Right renal pelvis (tissue), 4 donors: ENCODE measurements at regions not wholly inside any gene's neighbourhood (a gene's known extent, or its start where the extent isn't known, plus 50 kb on each side); places are given as distances from the start of the nearest gene placed in this dataset.
"Not testable (repeated sequence)": the region's sequence is repeated elsewhere in the genome, so short reads cannot be mapped to it uniquely, and the experiment has no call there.

Experiments
- DNase-seq, 4 donors: peaks; one replicate each; pipeline ENCODE4 v3.0.0-alpha.2; 2013; ENCODE audit warnings: low read depth in 4 of 4, low spot score in 3 of 4, missing footprints in 1 of 4

GRCh38 chr4:107332656-107333055 is 296.5 kb upstream of the DKK2 start:
- not testable (repeated sequence) for DNase-seq

- no peak for DNase-seq
These were observed 294.8 kb upstream of the DKK2 start for GRCh38 chr4:107330916-107331315.

- DNase-seq = no peak
These were observed 283.3 kb upstream of the DKK2 start for GRCh38 chr4:107319386-107319785.

DNA sequence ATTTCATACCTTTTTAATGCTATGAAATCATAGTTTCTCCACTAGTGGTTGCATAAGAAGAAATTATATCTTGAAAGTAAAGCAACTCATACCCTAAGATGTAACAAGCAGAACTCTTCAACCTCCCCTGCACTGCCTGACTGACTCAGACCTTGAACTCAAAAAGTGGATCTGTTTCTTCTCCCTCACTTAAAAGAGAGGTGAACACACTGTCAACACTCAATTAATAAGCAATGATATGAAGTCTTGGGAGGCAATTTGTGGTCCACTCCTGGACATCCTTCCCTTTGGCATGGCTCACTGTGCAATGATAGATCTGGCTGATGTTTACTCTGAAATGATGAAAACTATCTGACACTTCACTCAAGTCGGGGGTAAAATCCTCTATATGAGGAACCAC is 282.0 kb upstream of the DKK2 start:
- DNase-seq = no peak

- DNase-seq = no peak
These were observed 281.5 kb upstream of the DKK2 start for GRCh38 chr4:107317611-107318010.

GRCh38 chr4:107315584-107315983 is 279.5 kb upstream of the DKK2 start:
- DNase-seq = no peak

DNA sequence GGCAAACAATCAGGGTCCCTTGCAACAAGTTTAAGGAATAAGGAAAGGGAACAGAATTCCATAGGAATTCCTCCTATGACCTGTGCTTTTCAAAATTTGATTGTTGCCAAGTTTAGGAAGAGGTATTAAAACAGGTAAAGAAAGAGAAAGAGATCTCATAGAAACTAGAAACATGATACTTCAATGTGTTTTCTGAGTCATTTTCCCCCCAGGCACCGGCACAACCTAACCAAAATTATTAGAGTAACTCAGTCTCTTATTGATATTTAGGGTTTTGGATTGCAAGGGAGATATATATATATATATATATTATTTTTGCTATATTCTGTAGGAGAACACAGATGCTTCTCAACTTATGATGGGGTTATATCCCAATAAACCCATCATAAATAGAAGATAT is 278.0 kb upstream of the DKK2 start:
- DNase-seq = no peak

- no peak for DNase-seq
These were observed 276.3 kb upstream of the DKK2 start for GRCh38 chr4:107312366-107312765.

GRCh38 chr4:107304699-107305286 is 268.7 kb upstream of the DKK2 start:
- DNase-seq = no peak

GRCh38 chr4:107299646-107300045 is 263.5 kb upstream of the DKK2 start:
- no peak for DNase-seq

DNA sequence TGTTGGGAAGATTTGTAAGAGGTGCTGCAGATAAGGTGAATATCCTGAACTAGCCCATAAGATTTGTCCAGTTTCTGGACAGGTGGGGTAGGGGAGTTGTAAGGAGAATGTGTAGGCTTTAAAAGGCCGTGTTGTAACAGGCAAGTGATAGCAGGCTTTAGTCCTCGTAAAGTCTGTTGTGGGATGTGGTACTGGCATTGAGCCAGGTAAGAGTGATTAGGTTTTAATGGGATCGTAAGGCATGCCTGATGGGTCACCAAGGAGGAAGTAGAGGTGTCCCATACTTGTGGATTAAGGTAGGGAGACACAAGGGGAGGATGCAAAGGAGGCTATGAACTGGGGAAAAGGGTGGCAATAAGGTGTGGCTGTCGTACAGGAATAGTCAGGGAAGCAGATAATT is 256.9 kb upstream of the DKK2 start:
- no peak for DNase-seq

DNA sequence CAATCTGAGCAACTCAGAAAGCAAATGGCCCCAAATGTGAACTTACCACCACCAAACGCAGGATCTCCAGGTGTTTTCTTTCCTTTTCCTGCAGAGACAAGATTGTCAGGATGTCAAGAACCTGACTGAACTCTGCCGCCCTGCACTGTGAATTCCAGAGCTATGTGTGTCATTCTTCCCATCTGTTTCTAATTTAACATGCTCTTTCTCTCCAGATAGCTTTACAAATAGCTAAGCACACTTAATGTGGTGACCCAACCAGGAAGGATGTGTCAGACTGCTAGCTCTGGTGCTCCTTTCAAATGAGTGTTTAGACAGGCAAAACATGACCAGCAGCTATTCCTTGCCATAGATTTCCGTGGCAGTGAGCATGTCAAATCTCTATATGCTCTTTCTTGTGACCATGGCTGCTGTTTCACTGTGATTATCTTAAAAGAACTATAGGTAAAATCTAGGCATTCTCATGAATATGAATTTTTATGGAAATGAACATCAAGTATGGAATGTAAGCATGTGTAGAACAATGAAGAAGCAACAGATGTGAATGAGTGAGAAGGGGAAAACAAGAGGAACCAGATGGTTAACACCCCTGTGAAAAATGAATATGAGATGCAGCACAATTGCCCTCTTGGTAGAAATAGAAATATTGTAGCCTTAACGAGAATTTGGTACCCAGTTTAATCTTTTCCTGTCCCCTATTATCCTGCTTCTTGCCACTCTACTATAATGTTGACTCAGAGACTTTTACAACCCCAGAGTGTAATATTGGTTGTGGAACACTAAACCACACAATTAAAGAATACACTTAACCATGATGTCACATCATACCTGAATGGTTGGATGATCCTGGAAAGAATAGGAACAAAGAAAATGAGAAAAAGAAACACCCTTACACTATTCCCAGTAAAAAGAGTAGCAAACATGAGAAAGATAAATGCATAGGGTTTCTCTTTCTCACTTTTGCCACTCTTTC is 247.8 kb upstream of the DKK2 start:
- no peak for DNase-seq

DNA sequence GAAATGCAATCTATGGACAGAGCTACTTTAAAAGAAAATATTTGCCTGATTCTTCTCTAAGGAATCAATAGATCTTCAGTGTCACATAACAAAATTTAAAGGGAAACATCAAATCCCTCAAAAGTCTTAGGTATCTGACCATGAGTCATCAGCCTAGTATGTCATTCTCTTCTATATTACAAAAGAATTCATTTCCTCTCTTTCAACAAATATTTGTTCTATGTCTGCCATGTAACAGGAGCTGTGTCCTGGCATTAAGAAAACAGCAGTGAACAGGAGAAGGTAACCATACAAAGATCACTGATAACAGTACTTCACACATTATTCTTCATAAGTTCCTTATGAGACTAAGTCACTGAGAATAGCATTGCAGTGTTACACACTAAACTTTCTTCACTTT is 243.6 kb upstream of the DKK2 start:
- no peak for DNase-seq

- no peak for DNase-seq
These were observed 242.8 kb upstream of the DKK2 start for GRCh38 chr4:107278791-107279483.

GRCh38 chr4:107276052-107276451 is 239.9 kb upstream of the DKK2 start:
- DNase-seq = no peak

DNA sequence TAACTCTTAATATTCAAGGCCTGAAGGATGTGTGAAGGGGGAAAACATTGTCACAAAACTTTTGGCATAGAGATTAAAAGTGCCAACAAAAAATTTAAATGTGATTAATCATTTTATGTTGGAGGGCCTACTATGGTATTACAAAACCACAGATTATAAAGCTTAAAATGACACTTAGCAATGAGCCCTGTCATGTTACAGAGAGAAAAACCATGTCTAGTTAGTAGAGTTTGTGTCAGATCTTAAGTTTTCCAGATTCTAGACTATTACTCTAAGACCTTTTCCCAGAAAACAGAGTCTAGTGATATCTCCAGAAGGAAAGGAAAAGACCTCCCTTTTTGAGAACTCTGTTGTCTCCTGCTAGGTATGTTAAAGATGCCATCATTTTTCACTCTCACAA is 239.1 kb upstream of the DKK2 start:
- DNase-seq = no peak

DNA sequence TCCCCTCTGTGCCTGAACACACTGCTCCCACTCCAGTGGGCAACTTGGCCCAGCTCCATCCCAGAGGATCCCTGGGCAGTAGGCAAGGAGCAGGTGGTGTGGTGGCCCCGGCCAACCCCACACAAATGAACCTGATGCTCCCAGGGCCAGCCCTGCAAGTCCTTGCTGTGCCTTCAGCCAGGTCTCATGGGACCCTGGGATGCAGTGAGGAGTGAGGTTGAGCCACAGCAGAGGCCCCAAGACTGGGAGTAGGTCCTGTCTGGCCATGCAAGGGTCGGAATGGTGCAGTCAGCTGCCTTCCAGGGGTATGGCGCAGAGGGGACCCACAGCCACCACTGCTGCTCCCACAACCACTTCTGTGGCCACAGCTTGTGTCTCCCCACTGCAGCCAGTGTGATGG is 234.5 kb upstream of the DKK2 start:
- DNase-seq = no peak

DNA sequence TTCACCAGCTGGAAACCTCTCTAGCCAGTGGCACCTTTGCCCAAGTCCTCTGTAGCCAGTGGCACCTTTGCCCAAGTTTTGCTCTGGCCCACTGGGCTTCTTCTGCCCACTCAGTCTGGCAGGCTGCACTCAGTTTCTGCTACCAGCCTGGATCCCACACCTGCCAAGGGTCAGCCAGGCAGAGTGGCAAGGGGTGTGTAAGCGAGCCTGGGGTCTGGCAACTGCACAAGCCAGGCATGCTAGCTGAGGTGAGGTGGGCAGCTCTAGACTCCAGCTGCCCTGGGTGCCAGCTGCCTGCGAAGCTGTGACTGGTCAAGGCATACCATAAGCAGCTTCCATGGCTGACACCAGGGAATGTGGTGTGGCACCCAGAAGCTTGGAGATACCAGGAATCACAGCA is 233.1 kb upstream of the DKK2 start:
- no peak for DNase-seq

- no peak for DNase-seq
These were observed 229.7 kb upstream of the DKK2 start for GRCh38 chr4:107265859-107266258.

DNA sequence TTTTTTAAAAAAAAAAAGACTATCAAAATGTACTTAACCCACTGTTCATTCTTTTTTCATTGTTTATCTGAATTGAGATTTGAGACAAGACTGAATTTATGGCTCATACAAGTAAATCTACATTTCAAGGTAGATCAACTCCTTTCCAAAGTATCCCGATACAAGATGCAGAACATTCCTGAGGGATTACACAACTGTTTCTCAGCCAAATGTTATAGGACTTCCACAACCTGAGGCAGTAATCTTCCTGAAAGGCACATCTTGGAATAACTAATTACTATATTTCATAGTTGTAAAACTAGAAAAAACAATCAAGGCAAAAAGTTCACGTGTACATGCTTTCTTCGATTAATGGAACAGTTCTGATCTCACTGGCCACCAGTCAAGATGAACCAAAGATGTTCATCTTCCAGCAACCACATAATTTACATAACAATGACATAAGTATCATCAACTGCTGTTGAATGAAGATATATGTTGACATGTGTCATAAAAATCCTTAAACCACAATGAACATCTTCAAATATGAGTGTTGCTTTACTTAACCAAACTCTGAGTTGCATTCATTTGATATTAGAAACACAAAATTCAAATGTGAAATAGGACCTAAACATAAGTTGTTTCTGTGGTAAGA is 225.2 kb upstream of the DKK2 start:
- no peak for DNase-seq

DNA sequence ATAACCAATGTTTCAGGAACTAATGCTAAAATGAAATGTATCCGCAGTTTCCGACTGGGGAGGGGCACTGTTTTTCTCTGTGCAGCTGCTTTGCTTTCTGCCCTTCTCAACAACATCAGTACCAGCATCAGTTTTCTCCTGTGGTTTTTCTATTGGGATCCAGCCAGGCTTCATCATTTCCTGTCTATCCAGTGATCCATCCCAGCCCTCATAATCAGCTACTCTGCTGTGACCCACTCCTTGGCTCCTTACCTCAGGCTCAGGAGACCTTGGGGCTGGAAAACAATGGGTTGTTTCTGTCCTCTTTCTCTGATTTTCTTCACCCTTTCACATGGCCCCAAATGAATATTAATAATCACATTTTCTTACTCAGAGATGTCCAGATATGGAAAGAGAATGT is 222.2 kb upstream of the DKK2 start:
- no peak for DNase-seq
